Activated naive CD4-positive, alpha-beta T cell treated with anti-CD3 and anti-CD28 coated beads, Interleukin-2, amount 50 U/mL, for 24 hours (primary cell): ENCODE measurements at regions not wholly inside any gene's neighbourhood (a gene's known extent, or its start where the extent isn't known, plus 50 kb on each side); places are given as distances from the start of the nearest gene placed in this dataset.
"Not testable (repeated sequence)": the region's sequence is repeated elsewhere in the genome, so short reads cannot be mapped to it uniquely, and the experiment has no call there.

ENCODE experiments used
- H3K27ac Mint-ChIP-seq: one replicate; pipeline ENCODE4 v1.8.0; 2021; ENCODE audit warnings: mild to moderate bottlenecking, mixed read lengths
- H3K27me3 Mint-ChIP-seq: one replicate; pipeline ENCODE4 v1.8.0; 2021; ENCODE audit warnings: mixed read lengths
- H3K36me3 Mint-ChIP-seq: one replicate; pipeline ENCODE4 v1.8.0; 2021; ENCODE audit warnings: mixed read lengths
- H3K4me1 Mint-ChIP-seq: one replicate; pipeline ENCODE4 v1.8.0; 2021; ENCODE audit warnings: mixed read lengths
- H3K4me3 Mint-ChIP-seq: one replicate; pipeline ENCODE4 v1.8.0; 2021; ENCODE audit warnings: mild to moderate bottlenecking, mixed read lengths
- H3K9me3 Mint-ChIP-seq: one replicate; pipeline ENCODE4 v1.8.0; 2021; ENCODE audit warnings: mixed read lengths

DNA sequence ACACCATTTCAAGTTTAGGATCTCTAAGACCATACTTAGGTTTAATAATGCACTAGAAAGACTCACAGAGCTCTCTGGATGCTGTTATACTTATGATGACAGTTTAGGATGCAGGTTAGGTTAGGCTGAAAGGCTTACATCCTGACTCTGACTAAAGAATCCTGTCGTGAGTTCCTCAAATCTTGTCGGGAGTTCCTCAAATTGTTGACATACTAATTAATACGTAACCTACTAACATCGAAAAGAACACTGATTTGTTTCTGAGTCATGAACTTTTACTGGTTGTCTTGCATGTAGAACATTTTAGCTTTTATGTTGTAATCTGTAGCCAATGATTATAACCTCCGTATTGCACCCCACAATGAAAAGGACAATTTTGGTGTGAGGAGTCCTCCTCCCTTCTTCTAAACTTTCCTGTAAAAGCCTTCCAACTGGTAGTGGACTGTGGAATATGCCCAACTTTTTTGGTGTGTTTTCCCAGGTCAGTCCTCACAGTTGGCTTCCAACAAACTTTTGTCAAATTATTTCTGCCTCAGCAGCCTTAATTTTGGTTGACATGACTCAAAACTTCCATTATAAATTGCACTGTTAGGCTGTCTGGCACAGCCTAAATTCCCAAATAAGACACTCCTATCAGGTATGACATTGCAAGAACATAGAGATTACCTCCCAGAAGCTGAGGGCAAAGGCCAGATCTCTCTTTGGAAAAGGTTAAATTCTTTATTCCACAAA lies 107.9 kb upstream of the PALMD start:
- no peaks in the 10 kb centered on the region for H3K4me1 Mint-ChIP-seq
- H3K36me3 Mint-ChIP-seq = no peaks in the 10 kb centered on the region
- H3K9me3 Mint-ChIP-seq = no peaks in the 10 kb centered on the region
- H3K27ac Mint-ChIP-seq = no peak overlapping the region
- no peak overlapping the region for H3K4me3 Mint-ChIP-seq
- H3K27me3 Mint-ChIP-seq = peaks cover 3% of the 10 kb centered on the region

DNA sequence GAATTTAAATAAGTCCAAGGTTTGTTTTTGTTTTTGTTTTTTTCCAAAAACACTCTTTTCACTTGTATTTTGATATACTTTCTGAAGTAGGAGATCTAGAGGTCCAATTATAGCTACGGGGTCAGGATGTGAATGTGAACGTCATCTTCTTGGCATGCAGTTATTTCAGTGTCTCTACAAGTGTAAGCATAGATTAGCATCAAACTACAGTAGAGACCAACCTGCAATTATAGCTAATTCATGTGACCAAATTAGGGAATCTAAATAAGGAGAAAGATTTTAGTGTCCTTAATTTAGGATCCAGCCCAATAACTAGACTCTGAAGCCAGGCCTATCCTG lies 107.3 kb upstream of the PALMD start:
- Mint-ChIP-seq H3K4me3 (no peak overlapping the region), H3K27me3 (peaks cover 1% of the 10 kb centered on the region), H3K9me3 (no peaks in the 10 kb centered on the region), H3K36me3 (no peaks in the 10 kb centered on the region), H3K27ac (no peak overlapping the region), H3K4me1 (no peaks in the 10 kb centered on the region)

- Mint-ChIP-seq H3K27me3 (peaks cover 1% of the 10 kb centered on the region), H3K4me3 (no peak overlapping the region), H3K36me3 (no peaks in the 10 kb centered on the region), H3K4me1 (no peaks in the 10 kb centered on the region), H3K9me3 (no peaks in the 10 kb centered on the region), H3K27ac (no peak overlapping the region)
Measured at GRCh38 chr1:99539131-99539530, 106.8 kb upstream of the PALMD start.

DNA sequence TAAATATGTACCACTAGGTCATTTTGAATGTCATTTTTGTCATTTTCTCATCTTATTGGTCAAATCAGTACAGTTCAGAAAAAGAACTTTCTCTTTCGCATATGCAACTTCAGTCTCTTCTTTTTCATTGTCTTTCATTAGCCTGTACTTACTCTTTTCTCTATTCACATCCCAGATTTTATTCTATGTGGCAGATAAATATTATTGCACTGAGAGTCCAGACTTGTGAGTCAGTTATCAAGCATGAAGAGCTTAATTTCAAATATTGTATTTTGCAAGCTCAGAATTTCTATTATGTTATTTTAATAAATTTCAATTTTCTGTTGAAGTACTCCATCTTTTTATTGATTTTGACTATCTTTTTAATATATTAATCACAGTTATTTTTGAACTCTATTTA lies 105.2 kb upstream of the PALMD start:
- no peaks in the 10 kb centered on the region for H3K36me3 Mint-ChIP-seq
- H3K27ac Mint-ChIP-seq = no peak overlapping the region
- no peaks in the 10 kb centered on the region for H3K9me3 Mint-ChIP-seq
- no peaks in the 10 kb centered on the region for H3K4me1 Mint-ChIP-seq
- no peak overlapping the region for H3K4me3 Mint-ChIP-seq
- peaks cover 1% of the 10 kb centered on the region for H3K27me3 Mint-ChIP-seq

DNA sequence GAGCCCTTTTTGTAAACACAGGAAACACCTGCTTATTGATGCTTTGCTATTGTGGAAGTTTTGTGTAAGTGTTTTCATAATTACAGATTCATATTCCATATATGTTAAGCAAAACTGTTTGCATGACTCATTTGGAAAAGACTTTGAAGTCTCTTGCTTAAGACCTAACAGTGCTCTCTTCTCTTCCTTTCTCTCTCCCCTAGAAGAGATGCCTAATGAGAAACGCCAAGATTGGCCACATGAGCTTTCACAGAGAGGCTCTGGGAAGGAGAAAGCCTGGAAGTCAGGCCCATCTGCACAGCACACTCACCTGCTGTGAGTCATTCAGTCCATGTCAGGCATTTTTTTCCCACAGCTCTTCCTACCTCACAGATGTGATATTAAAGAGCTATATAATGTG lies 101.6 kb upstream of the PALMD start:
- Mint-ChIP-seq H3K4me1 (no peaks in the 10 kb centered on the region), H3K27ac (no peak overlapping the region), H3K4me3 (no peak overlapping the region), H3K36me3 (no peaks in the 10 kb centered on the region), H3K9me3 (no peaks in the 10 kb centered on the region), H3K27me3 (peaks cover 1% of the 10 kb centered on the region)

GRCh38 chr1:99546432-99547416 lies 99.2 kb upstream of the PALMD start:
- Mint-ChIP-seq H3K4me3 (no peak overlapping the region), H3K27me3 (peaks cover 5% of the 10 kb centered on the region), H3K36me3 (no peaks in the 10 kb centered on the region), H3K9me3 (no peaks in the 10 kb centered on the region), H3K4me1 (no peaks in the 10 kb centered on the region), H3K27ac (no peak overlapping the region)

DNA sequence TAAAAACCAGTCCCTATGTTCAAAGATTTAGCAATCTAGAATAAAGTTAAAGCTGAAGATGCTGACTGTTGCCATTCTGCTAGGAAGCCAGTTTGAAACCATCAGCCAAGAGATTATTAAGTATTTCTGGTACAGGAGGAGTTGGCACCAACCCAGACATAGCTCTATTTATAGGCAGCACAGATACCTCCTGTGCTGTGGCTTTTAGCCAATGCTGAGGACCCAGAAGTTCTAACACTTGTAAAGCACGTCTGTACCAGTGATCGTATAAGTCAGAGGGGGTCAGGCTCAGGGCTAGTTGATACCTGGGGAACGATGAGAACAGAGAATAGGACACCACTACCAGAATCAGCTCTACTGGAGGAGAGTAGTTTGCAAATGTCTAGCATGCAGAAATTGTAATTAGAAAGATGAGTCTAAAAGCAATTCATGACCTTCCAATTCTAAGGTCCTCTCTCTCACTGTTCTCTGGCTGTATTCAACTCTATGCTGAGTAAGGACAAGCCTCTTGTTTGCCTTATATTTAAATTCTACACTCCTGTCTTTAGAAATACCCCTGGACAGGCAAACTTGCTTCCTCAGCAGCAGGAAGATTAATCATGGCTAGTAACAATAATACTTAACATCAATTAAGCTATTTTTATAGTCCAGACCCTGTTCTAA lies 96.8 kb upstream of the PALMD start:
- no peak overlapping the region for H3K27ac Mint-ChIP-seq
- no peaks in the 10 kb centered on the region for H3K9me3 Mint-ChIP-seq
- peaks cover 9% of the 10 kb centered on the region for H3K27me3 Mint-ChIP-seq
- no peaks in the 10 kb centered on the region for H3K36me3 Mint-ChIP-seq
- no peak overlapping the region for H3K4me3 Mint-ChIP-seq
- no peaks in the 10 kb centered on the region for H3K4me1 Mint-ChIP-seq

- no peaks in the 10 kb centered on the region for H3K9me3 Mint-ChIP-seq
- H3K4me1 Mint-ChIP-seq = no peaks in the 10 kb centered on the region
- H3K27ac Mint-ChIP-seq = no peak overlapping the region
- H3K4me3 Mint-ChIP-seq = no peak overlapping the region
- peaks cover 9% of the 10 kb centered on the region for H3K27me3 Mint-ChIP-seq
- no peaks in the 10 kb centered on the region for H3K36me3 Mint-ChIP-seq
Measured at GRCh38 chr1:99550198-99550597, 95.7 kb upstream of the PALMD start.

DNA sequence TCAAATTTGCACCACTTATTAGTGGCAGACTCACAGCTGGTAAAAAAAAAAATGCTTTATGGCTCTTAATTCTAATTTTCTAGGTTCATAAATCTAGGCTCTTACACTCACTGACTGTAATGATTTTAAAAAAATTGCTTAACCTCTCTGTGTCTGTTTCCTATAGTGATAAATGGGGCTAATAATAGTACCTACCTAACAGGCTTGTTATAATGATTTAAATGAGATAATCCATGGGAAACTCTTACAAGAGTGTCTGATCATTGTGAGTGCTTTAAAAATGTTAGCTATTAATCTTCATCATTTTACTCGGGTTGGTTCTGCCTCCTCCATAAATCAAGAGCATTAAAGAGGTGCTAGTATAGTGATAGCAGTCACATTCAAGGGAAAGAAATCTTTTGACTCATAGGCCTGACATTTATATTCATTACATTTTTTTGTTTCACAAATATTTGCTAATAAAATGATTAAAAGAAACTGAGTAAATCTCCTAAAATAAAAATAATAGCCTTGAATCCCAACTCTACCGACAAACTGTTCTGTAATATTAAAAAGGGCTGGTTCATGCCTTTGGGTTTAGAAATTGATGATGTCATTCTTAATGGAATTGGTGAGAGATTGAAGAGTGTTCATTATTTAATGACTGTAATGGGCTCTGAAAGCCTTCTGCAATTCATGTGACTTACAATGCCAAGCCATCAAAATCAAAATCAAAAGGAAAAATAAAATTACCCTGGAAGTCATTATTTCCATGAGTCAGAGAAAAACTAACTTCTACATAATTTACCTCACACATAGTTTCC lies 93.9 kb upstream of the PALMD start:
- Mint-ChIP-seq H3K27ac (no peak overlapping the region), H3K9me3 (no peaks in the 10 kb centered on the region), H3K4me3 (no peak overlapping the region)

DNA sequence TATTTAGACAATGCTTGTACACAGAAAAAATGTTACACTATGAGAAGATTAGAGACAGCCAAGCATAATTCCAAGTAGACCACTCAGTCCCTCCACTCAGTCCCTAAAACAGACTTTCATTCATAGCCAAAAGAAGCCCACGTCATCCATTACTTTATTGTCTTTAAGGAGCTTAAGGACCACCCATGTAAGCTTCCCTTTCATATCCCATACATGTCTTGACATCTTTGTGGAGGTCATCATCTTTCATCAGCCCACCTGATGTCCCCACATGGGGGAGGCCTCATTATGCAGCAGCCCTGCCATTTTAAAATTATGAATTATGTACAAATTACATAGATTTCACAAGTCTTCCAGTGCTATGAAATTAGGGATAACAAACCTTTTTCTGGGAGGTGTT lies 92.6 kb upstream of the PALMD start:
- Mint-ChIP-seq H3K4me1 (no peaks in the 10 kb centered on the region), H3K4me3 (no peak overlapping the region)

More for the DNA sequence above, 93.9 kb upstream of the PALMD start:
- peaks cover 9% of the 10 kb centered on the region for H3K27me3 Mint-ChIP-seq
- no peaks in the 10 kb centered on the region for H3K36me3 Mint-ChIP-seq
- no peaks in the 10 kb centered on the region for H3K4me1 Mint-ChIP-seq

GRCh38 chr1:99553819-99554218 lies 92.1 kb upstream of the PALMD start:
- not testable (repeated sequence) for H3K36me3 Mint-ChIP-seq, H3K27ac Mint-ChIP-seq, H3K4me3 Mint-ChIP-seq, H3K9me3 Mint-ChIP-seq, H3K4me1 Mint-ChIP-seq
- peaks cover 11% of the 10 kb centered on the region for H3K27me3 Mint-ChIP-seq

More for the DNA sequence above, 92.6 kb upstream of the PALMD start:
- Mint-ChIP-seq H3K36me3 (no peaks in the 10 kb centered on the region), H3K27ac (no peak overlapping the region), H3K27me3 (peaks cover 9% of the 10 kb centered on the region), H3K9me3 (no peaks in the 10 kb centered on the region)

DNA sequence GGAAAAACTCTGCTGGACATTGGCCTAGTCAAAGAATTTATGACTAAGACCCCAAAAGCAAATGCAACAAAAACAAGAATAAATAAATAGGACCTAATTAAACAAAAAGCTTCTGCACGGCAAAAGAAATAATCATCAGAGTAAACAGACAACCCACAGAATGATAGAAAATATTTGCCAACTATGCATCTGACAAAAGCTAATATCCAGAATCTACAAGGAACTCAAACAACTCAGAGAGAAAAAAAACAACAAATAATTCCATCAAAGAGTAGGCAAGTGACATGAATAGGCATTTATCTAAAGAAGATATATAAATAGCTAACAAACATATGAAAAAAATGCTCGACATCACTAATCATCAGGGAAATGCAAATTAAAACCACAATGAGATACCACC lies 91.2 kb upstream of the PALMD start:
- H3K36me3 Mint-ChIP-seq = no peaks in the 10 kb centered on the region
- H3K9me3 Mint-ChIP-seq = no peaks in the 10 kb centered on the region
- no peak overlapping the region for H3K27ac Mint-ChIP-seq
- H3K4me3 Mint-ChIP-seq = no peak overlapping the region
- no peaks in the 10 kb centered on the region for H3K4me1 Mint-ChIP-seq
- peaks cover 11% of the 10 kb centered on the region for H3K27me3 Mint-ChIP-seq

GRCh38 chr1:99557546-99558202 lies 88.2 kb upstream of the PALMD start:
- Mint-ChIP-seq H3K27me3 (peaks cover 6% of the 10 kb centered on the region), H3K36me3 (no peaks in the 10 kb centered on the region), H3K9me3 (no peaks in the 10 kb centered on the region), H3K4me3 (no peak overlapping the region), H3K4me1 (no peaks in the 10 kb centered on the region), H3K27ac (no peak overlapping the region)

GRCh38 chr1:99559166-99559565 lies 86.7 kb upstream of the PALMD start:
- H3K4me1 Mint-ChIP-seq = no peaks in the 10 kb centered on the region
- no peaks in the 10 kb centered on the region for H3K36me3 Mint-ChIP-seq
- H3K4me3 Mint-ChIP-seq = no peak overlapping the region
- no peaks in the 10 kb centered on the region for H3K9me3 Mint-ChIP-seq
- no peak overlapping the region for H3K27ac Mint-ChIP-seq
- peaks cover 4% of the 10 kb centered on the region for H3K27me3 Mint-ChIP-seq
